ENCODE measurements at regions not wholly inside any gene's neighbourhood (a gene's known extent, or its start where the extent isn't known, plus 50 kb on each side); places are given as distances from the start of the nearest gene placed in this dataset.

DNA sequence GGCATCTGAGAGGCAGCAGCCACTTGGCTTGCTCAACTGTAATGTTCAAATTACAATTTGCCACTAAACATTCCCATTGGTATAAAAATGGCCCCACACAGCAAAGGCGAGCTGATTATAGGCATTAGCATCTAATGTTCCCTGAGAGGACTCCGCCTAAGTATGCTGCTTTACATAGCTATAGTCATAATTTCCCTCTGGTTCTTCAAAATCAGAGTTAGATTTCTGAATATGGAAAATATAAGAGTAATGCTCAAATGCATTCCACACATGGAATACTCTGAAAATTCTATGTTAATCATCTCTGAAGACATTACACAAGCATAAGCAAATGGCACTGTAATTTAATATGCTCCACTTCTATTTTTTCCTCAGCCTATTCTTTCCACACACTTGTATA, 83.7 kb upstream of the BTG1 start:
- TF ChIP-seq, protein P1, sequence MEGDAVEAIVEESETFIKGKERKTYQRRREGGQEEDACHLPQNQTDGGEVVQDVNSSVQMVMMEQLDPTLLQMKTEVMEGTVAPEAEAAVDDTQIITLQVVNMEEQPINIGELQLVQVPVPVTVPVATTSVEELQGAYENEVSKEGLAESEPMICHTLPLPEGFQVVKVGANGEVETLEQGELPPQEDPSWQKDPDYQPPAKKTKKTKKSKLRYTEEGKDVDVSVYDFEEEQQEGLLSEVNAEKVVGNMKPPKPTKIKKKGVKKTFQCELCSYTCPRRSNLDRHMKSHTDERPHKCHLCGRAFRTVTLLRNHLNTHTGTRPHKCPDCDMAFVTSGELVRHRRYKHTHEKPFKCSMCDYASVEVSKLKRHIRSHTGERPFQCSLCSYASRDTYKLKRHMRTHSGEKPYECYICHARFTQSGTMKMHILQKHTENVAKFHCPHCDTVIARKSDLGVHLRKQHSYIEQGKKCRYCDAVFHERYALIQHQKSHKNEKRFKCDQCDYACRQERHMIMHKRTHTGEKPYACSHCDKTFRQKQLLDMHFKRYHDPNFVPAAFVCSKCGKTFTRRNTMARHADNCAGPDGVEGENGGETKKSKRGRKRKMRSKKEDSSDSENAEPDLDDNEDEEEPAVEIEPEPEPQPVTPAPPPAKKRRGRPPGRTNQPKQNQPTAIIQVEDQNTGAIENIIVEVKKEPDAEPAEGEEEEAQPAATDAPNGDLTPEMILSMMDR (IDR thresholded peaks at IDR 0.05) = no peak
- no peak for TF ChIP-seq POLR2A (IDR thresholded peaks at IDR 0.05)
- TF ChIP-seq POLR2AphosphoS5 (IDR thresholded peaks at IDR 0.05; ENCODE audit: insufficient read depth in 1 of 2, low read depth in 1 of 2) = no peak
